ENCODE measurements at regions not wholly inside any gene's neighbourhood (a gene's known extent, or its start where the extent isn't known, plus 50 kb on each side); places are given as distances from the start of the nearest gene placed in this dataset.

DNA sequence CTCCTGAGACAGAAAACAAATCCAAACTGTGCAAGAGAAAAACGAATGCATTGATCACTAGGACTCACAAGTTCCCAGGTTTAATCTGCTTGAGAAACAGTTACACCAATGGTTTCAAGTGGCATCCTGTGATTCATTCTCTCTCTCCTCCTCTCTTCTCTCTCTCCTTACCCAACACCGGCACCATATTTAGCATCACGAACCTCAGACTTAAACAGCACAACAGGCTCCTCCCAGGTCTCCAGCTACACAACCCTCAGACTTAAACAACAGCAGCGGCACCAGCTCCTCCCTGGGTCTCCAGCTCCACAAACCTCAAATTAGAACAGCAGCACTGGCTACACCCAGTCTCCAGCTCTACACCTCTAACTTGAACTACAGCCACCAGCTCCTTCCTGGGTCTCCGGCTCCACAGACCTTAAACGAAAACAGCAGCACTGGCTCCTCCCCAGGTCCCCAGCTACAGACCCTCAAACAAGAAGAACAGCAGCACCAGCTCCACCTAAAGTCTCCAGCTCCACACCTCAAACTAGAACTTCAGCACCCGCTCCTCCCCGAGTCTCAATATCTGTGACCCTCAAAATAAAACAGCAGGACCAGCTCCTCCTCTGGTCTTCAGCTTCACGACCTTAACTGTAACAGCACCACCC, 355.9 kb downstream of the PREX1 start:
- no peak for TF ChIP-seq POLR2A (IDR thresholded peaks at IDR 0.05; ENCODE audit: low read depth, low read length)
- TF ChIP-seq POLR2AphosphoS5 (IDR thresholded peaks at IDR 0.05; ENCODE audit: low read depth, low read length), result no peak
- TF ChIP-seq SPI1 (IDR thresholded peaks at IDR 0.05; ENCODE audit: low read depth, low read length), result no peak
